Sigmoid colon (tissue), 6 donors: ENCODE measurements at regions not wholly inside any gene's neighbourhood (a gene's known extent, or its start where the extent isn't known, plus 50 kb on each side); places are given as distances from the start of the nearest gene placed in this dataset.
"Not testable (repeated sequence)": the region's sequence is repeated elsewhere in the genome, so short reads cannot be mapped to it uniquely, and the experiment has no call there.

Experiments
- DNase-seq: peaks from one replicate; pipeline ENCODE4 v3.0.0-alpha.2; 2019
- H3K27ac ChIP-seq, 4 donors: fragments of 200-600 bp; sonication (generic); one replicate each; pipeline ENCODE4 v1.5.1; 2016 to 2019; ENCODE audit warnings: mild to moderate bottlenecking in 1 of 4
- H3K27me3 ChIP-seq, 3 donors: fragments of 200-600 bp; sonication (generic); one replicate each; pipeline ENCODE4 v1.5.1; 2019; ENCODE audit warnings: mild to moderate bottlenecking in 1 of 3
- H3K36me3 ChIP-seq, 4 donors: fragments of 200-600 bp; sonication (generic); one replicate each; pipeline ENCODE4 v1.5.1; 2016 to 2019
- H3K4me1 ChIP-seq, 4 donors: fragments of 200-600 bp; sonication (generic); one replicate each; pipeline ENCODE4 v1.5.1; 2017 to 2019
- H3K4me3 ChIP-seq, 4 donors: fragments of 200-600 bp; sonication (generic); one replicate each; pipeline ENCODE4 v1.5.1; 2017 to 2019; ENCODE audit warnings: mild to moderate bottlenecking in 2 of 4, moderate library complexity in 1 of 4
- H3K9me3 ChIP-seq, 4 donors: fragments of 200-600 bp in 3 of 4; sonication (generic) in 3 of 4; one replicate each; pipeline versions ENCODE4 v1.5.1 to v1.6.1; 2013 to 2019
- EP300 ChIP-seq, 4 donors: sonication (generic); formaldehyde crosslinking; IDR thresholded peaks; one replicate each; pipeline ENCODE4 v1.6.1; 2017; ENCODE audit warnings: antibody characterized with exemption in 4 of 4
- POLR2A ChIP-seq, 2 donors: fragments of 450-650 bp; IDR thresholded peaks; one replicate each; pipeline ENCODE4 v1.6.1; 2016; ENCODE audit warnings: antibody characterized with exemption in 2 of 2, mild to moderate bottlenecking in 2 of 2, moderate library complexity in 2 of 2
- POLR2AphosphoS5 ChIP-seq, 4 donors: sonication (generic); formaldehyde crosslinking; IDR thresholded peaks; one replicate each; pipeline ENCODE4 v1.6.1; 2017; ENCODE audit warnings: antibody characterized with exemption in 4 of 4
- WGBS, 2 donors: extraction: QIAGEN DNeasy Blood & Tissue Kit; methylation state at CpG; one replicate each; pipeline ENCODE4 v1.1.7; 2013; 5-methylcytosine and 5-hydroxymethylcytosine counted together
- intact Hi-C: fragments of 100-400 bp; cut with DNase I; formaldehyde crosslinking; loops from one replicate; pipeline ENCODE4 v1.15.1; 2023
- TF ChIP-seq, protein P1 (sequence below), 4 experiments: fragments of 450-650 bp in 3 of 4; fragments of 200-600 bp in 1 of 4; IDR thresholded peaks; one replicate each; pipeline ENCODE4 v1.5.1; 2016 to 2019; ENCODE audit warnings: antibody characterized with exemption in 4 of 4, mild to moderate bottlenecking in 3 of 4, moderate library complexity in 2 of 4
- donor health status: healthy with polysubstance abuse.
- donor health status: healthy.

DNA sequence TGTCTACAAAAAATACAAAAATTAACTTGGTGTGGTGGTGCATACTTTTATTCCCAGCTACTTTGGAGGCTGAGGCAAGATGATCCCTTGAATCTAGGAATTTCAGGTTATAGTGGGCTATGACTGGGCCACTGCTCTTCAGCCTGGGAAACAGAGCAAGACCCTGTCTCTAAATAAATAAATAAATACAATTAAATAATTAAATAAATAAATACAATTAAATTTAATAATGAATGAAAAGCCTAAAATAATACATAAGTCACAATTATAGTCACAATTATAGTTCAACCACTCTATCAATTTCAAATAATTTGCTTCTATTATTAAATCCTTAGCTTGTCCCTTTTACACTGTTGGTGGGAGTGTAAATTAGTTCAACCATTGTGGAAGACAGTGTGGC, 146.4 kb upstream of the RFC3 start:
- no peak for TF ChIP-seq EP300 (IDR thresholded peaks at IDR 0.05)
- no peak for TF ChIP-seq POLR2A (IDR thresholded peaks at IDR 0.05)
- no peak for TF ChIP-seq POLR2AphosphoS5 (IDR thresholded peaks at IDR 0.05)
- TF ChIP-seq, protein P1, sequence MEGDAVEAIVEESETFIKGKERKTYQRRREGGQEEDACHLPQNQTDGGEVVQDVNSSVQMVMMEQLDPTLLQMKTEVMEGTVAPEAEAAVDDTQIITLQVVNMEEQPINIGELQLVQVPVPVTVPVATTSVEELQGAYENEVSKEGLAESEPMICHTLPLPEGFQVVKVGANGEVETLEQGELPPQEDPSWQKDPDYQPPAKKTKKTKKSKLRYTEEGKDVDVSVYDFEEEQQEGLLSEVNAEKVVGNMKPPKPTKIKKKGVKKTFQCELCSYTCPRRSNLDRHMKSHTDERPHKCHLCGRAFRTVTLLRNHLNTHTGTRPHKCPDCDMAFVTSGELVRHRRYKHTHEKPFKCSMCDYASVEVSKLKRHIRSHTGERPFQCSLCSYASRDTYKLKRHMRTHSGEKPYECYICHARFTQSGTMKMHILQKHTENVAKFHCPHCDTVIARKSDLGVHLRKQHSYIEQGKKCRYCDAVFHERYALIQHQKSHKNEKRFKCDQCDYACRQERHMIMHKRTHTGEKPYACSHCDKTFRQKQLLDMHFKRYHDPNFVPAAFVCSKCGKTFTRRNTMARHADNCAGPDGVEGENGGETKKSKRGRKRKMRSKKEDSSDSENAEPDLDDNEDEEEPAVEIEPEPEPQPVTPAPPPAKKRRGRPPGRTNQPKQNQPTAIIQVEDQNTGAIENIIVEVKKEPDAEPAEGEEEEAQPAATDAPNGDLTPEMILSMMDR (IDR thresholded peaks at IDR 0.05), result no peak
- H3K27me3 ChIP-seq, result no peaks in the 10 kb centered on the region
- H3K4me3 ChIP-seq, result no peak overlapping the region
- intact Hi-C loops, result no loop called here
- no peak overlapping the region for H3K27ac ChIP-seq
- H3K9me3 ChIP-seq, result no peaks in the 10 kb centered on the region
- H3K36me3 ChIP-seq, result no peaks in the 10 kb centered on the region
- DNase-seq, result no peak
- peaks cover 0 to 13% (median 8%) of the 10 kb centered on the region in 4 donors for H3K4me1 ChIP-seq

DNA sequence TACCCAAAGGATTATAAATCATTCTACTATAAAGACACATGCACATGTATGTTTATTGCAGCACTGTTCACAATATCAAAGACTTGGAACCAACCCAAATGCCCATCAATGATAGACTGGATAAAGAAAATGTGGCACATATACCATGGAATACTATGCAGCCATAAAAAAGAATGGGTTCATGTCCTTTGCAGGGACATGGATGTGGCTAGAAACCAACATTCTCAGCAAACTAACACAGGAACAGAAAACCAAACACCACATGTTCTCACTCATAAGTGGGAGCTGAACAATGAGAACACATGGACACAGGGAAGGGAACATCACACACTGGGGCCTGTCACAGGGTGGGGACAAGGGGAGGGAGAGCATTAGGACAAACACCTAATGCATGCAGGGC, 145.9 kb upstream of the RFC3 start:
- H3K36me3 ChIP-seq, H3K9me3 ChIP-seq, H3K27ac ChIP-seq, intact Hi-C loops, H3K27me3 ChIP-seq, H3K4me3 ChIP-seq, DNase-seq: not testable (repeated sequence)
- H3K4me1 ChIP-seq, result peaks cover 0 to 17% (median 12%) of the 10 kb centered on the region in 4 donors

DNA sequence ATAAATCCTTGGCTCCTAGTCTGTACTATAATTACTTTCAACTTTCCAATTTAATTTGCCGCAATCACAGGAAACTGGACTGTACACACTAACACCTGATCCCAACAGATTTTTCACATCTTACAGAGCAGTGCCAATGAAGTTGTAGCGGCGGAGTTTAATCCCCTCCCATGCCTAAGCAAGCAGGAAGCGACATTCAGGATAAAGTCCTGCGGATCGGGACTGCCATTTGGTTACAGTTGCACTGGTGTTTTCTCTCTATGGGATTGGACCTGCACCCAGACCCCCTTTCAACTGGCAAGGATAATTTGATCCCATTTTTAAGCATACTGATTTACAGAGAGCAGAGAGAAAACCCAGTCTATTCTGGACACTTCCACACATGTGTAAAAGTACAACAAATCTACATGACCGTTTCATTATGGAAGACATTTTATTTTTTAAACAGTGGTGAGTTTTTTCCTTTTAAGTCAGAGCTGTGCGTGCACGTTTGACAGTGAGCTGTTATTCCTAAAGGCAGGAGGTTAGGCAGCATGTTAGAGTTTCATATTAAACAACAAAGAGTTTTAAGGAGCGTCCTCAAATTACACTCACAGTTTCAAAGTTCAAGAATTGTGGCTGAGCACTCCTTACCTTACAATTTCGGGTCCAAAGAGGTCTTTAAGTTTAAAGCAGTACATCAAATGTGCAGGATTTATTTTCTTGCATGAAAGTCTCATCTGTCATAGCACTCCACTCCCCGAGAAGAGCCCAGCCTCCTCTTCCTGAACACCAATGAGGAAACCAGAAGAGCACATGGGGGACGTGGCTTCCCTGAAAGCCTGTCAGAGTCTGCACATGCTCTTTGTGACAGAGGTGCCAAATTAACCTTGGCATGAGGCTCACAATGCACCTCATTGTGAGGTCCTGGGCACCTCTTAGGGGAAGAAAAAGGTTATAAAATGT, 141.6 kb upstream of the RFC3 start:
- H3K36me3 ChIP-seq, result no peaks in the 10 kb centered on the region
- 6 to 35% methylated on average over 13 of the region's 13 CpGs for WGBS, 2 donors
- peak overlapping the region; percentile 27 to 58 (median 46) for H3K4me3 ChIP-seq
- H3K9me3 ChIP-seq, result no peaks in the 10 kb centered on the region
- peaks cover 0 to 27% (median 16%) of the 10 kb centered on the region in 4 donors for H3K4me1 ChIP-seq
- H3K27ac ChIP-seq, result peak overlapping the region; percentile 27 to 72 (median 49)
- no peaks in the 10 kb centered on the region for H3K27me3 ChIP-seq
- peak in 3 of 4 donors; percentile 17 to 74 (median 34) for TF ChIP-seq POLR2AphosphoS5 (IDR thresholded peaks at IDR 0.05)
- TF ChIP-seq, protein P1 (IDR thresholded peaks at IDR 0.05), result no peak
- peak in 1 of 4 donors; percentile 5 for TF ChIP-seq EP300 (IDR thresholded peaks at IDR 0.05)
- intact Hi-C loops, result loop anchor here (5.0 kb wide), 2 partner anchors 46 to 64 kb away; no protein-coding TSS in a partner anchor
- DNase-seq, result peak; percentile 70

DNA sequence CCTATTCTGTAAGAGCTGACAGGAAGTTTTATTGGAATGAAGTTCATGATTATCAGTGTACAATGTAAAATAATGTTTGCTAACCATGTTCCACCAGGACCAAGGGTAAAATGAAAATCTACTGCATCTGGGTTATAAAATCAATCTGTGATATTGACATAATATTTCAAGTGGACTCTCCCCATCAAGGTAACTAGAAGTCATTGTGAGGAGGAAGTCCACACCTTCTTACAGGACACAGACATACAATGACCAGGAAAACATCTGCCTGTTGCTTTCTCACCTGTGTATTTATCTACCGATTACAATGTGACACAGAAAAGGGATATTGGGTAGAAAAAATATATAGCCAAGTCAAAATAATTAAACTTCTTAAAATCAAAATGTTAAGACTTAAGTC, 140.7 kb upstream of the RFC3 start:
- TF ChIP-seq POLR2A (IDR thresholded peaks at IDR 0.05) (no peak), EP300 (IDR thresholded peaks at IDR 0.05) (no peak), POLR2AphosphoS5 (IDR thresholded peaks at IDR 0.05) (no peak)
- TF ChIP-seq, protein P1 (IDR thresholded peaks at IDR 0.05), result no peak
- Histone ChIP-seq H3K4me3 (peak overlapping the region in 1 of 4 donors; percentile 54), H3K27ac (peak overlapping the region in 2 of 4 donors; percentile 35 to 63), H3K27me3 (no peaks in the 10 kb centered on the region), H3K9me3 (no peaks in the 10 kb centered on the region), H3K36me3 (no peaks in the 10 kb centered on the region), H3K4me1 (peaks cover 0 to 27% (median 16%) of the 10 kb centered on the region in 4 donors)
- no peak for DNase-seq
- intact Hi-C loops, result loop anchor here (5.0 kb wide), 2 partner anchors 45 to 65 kb away; no protein-coding TSS in a partner anchor
- 25 to 67% methylated on average over 1 of the region's 1 CpG for WGBS, 2 donors

DNA sequence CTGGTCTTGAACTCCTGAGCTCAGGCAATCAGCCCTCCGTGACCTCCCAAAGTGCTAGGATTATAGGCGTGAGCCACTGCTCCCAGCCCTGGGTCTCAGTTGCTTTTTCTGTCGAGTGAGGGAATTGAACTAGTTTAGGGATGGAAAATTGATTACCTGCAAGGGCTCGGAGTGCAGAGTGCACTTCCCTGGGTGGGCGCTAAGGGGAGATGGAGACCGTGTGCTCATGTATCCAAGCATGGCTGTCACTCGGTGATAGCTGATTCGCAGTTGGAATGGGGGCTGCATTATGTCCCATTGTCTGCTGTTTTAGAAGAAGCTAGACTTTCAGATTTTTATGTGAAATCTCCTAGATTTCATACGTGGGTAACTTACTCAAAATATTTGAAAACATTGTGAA, 139.9 kb upstream of the RFC3 start:
- 86 to 93% methylated on average over 9 of the region's 9 CpGs for WGBS, 2 donors
- H3K36me3 ChIP-seq, result no peaks in the 10 kb centered on the region
- no peaks in the 10 kb centered on the region for H3K9me3 ChIP-seq
- DNase-seq, result no peak
- TF ChIP-seq EP300 (IDR thresholded peaks at IDR 0.05) (no peak), POLR2AphosphoS5 (IDR thresholded peaks at IDR 0.05) (no peak), POLR2A (IDR thresholded peaks at IDR 0.05) (no peak)
- TF ChIP-seq, protein P1 (IDR thresholded peaks at IDR 0.05), result no peak
- H3K4me3 ChIP-seq, result no peak overlapping the region
- peaks cover 0 to 27% (median 16%) of the 10 kb centered on the region in 4 donors for H3K4me1 ChIP-seq
- H3K27me3 ChIP-seq, result no peaks in the 10 kb centered on the region
- no peak overlapping the region for H3K27ac ChIP-seq
- intact Hi-C loops, result loop anchor here (5.0 kb wide), 2 partner anchors 44 to 66 kb away; no protein-coding TSS in a partner anchor
